ENCODE measurements at regions not wholly inside any gene's neighbourhood (a gene's known extent, or its start where the extent isn't known, plus 50 kb on each side); places are given as distances from the start of the nearest gene placed in this dataset.

GRCh38 chr7:47049234-47049774 is 532.6 kb downstream of the TNS3 start:
- TF ChIP-seq EZH2 (IDR thresholded peaks at IDR 0.05; ENCODE audit: borderline replicate concordance, insufficient read depth, low read depth, low read length, poor library complexity, severe bottlenecking) (no peak), CTCF (IDR thresholded peaks at IDR 0.05) (no peak)
- no peak for DNase-seq
- intact Hi-C loops (cut with micrococcal nuclease), result no loop called here
- H3K9ac ChIP-seq (ENCODE audit: low read length), result no peak overlapping the region
- no peak overlapping the region for H3K27ac ChIP-seq (ENCODE audit: low read length in 2 of 2)
- no peaks in the 10 kb centered on the region for H3K4me1 ChIP-seq (ENCODE audit: control insufficient read depth in 2 of 2, insufficient read depth in 2 of 2, low read length in 2 of 2)
- POLR2A ChIA-PET, result no interaction called here
- Mint-ChIP-seq H3K27ac (no peak overlapping the region), H3K9me3 (ENCODE audit: insufficient read depth) (no peaks in the 10 kb centered on the region), H3K4me1 (no peaks in the 10 kb centered on the region), H3K27me3 (peaks cover 21% of the 10 kb centered on the region), H3K4me3 (no peak overlapping the region)
- no peak overlapping the region for H3K4me2 ChIP-seq (replicated peaks; ENCODE audit: low read depth, low read length, poor library complexity, severe bottlenecking)
- H3K27me3 ChIP-seq (replicated peaks in 1 of 4; ENCODE audit: control extremely low read depth in 1 of 4, control insufficient read depth in 3 of 4, insufficient read depth in 4 of 4, low read length in 3 of 4), result peaks cover 0 to 2% (median 0%) of the 10 kb centered on the region in 4 experiments
- CTCF ChIA-PET, result no interaction called here
- H3K79me2 ChIP-seq (ENCODE audit: control insufficient read depth, insufficient read depth, low read length), result no peaks in the 10 kb centered on the region
- whole genome bisulfite sequencing (ENCODE audit: insufficient coverage), result 92% methylated on average over 10 of the region's 13 CpGs
- H3K9me3 ChIP-seq (ENCODE audit: control extremely low read depth in 1 of 3, control insufficient read depth in 2 of 3, insufficient read depth in 1 of 3, low read length in 2 of 3), result peaks cover 0 to 5% (median 0%) of the 10 kb centered on the region in 3 donors
- H4K20me1 ChIP-seq (ENCODE audit: control insufficient read depth, insufficient read depth, low read length, poor library complexity, severe bottlenecking), result no peaks in the 10 kb centered on the region
- H3K4me3 ChIP-seq (ENCODE audit: control extremely low read depth in 1 of 5, extremely low read depth in 1 of 5, insufficient read depth in 1 of 5, low read depth in 2 of 5, low read length in 4 of 5), result no peak overlapping the region
- H2AFZ ChIP-seq (ENCODE audit: insufficient read depth, low read depth, low read length, poor library complexity, severe bottlenecking), result no peak overlapping the region
- no peaks in the 10 kb centered on the region for H3K36me3 ChIP-seq (replicated peaks in 1 of 2; ENCODE audit: control extremely low read depth in 1 of 2, control insufficient read depth in 1 of 2, extremely low read depth in 1 of 2, insufficient read depth in 2 of 2, low read length in 1 of 2)
- ATAC-seq (ENCODE audit: low read depth), result no peak

- Mint-ChIP-seq H3K4me3 (no peak overlapping the region), H3K4me1 (no peaks in the 10 kb centered on the region), H3K27ac (no peak overlapping the region), H3K9me3 (ENCODE audit: insufficient read depth) (no peaks in the 10 kb centered on the region), H3K27me3 (peaks cover 10% of the 10 kb centered on the region)
- Histone ChIP-seq H3K27me3 (replicated peaks in 1 of 4; ENCODE audit: control extremely low read depth in 1 of 4, control insufficient read depth in 3 of 4, insufficient read depth in 4 of 4, low read length in 3 of 4) (no peaks in the 10 kb centered on the region), H2AFZ (ENCODE audit: insufficient read depth, low read depth, low read length, poor library complexity, severe bottlenecking) (no peak overlapping the region), H4K20me1 (ENCODE audit: control insufficient read depth, insufficient read depth, low read length, poor library complexity, severe bottlenecking) (no peaks in the 10 kb centered on the region), H3K9ac (ENCODE audit: low read length) (no peak overlapping the region), H3K4me2 (replicated peaks; ENCODE audit: low read depth, low read length, poor library complexity, severe bottlenecking) (no peak overlapping the region), H3K27ac (ENCODE audit: low read length in 2 of 2) (no peak overlapping the region), H3K36me3 (replicated peaks in 1 of 2; ENCODE audit: control extremely low read depth in 1 of 2, control insufficient read depth in 1 of 2, extremely low read depth in 1 of 2, insufficient read depth in 2 of 2, low read length in 1 of 2) (no peaks in the 10 kb centered on the region), H3K9me3 (ENCODE audit: control extremely low read depth in 1 of 3, control insufficient read depth in 2 of 3, insufficient read depth in 1 of 3, low read length in 2 of 3) (no peaks in the 10 kb centered on the region), H3K79me2 (ENCODE audit: control insufficient read depth, insufficient read depth, low read length) (no peaks in the 10 kb centered on the region), H3K4me1 (ENCODE audit: control insufficient read depth in 2 of 2, insufficient read depth in 2 of 2, low read length in 2 of 2) (no peaks in the 10 kb centered on the region), H3K4me3 (ENCODE audit: control extremely low read depth in 1 of 5, extremely low read depth in 1 of 5, insufficient read depth in 1 of 5, low read depth in 2 of 5, low read length in 4 of 5) (no peak overlapping the region)
- intact Hi-C loops (cut with micrococcal nuclease), result no loop called here
- TF ChIP-seq EZH2 (IDR thresholded peaks at IDR 0.05; ENCODE audit: borderline replicate concordance, insufficient read depth, low read depth, low read length, poor library complexity, severe bottlenecking), result no peak
- no peak for TF ChIP-seq CTCF (IDR thresholded peaks at IDR 0.05)
- ATAC-seq (ENCODE audit: low read depth), result no peak
- no peak for DNase-seq
- WGBS (ENCODE audit: insufficient coverage), result 100% methylated on average over 1 of the region's 2 CpGs
- ChIA-PET POLR2A (no interaction called here), CTCF (no interaction called here)
These were observed 534.5 kb downstream of the TNS3 start for GRCh38 chr7:47047384-47047783.
